ENCODE measurements at regions not wholly inside any gene's neighbourhood (a gene's known extent, or its start where the extent isn't known, plus 50 kb on each side); places are given as distances from the start of the nearest gene placed in this dataset.
A peak's percentile ranks its signal among the peaks of the same experiment; 100 is the strongest.

DNA sequence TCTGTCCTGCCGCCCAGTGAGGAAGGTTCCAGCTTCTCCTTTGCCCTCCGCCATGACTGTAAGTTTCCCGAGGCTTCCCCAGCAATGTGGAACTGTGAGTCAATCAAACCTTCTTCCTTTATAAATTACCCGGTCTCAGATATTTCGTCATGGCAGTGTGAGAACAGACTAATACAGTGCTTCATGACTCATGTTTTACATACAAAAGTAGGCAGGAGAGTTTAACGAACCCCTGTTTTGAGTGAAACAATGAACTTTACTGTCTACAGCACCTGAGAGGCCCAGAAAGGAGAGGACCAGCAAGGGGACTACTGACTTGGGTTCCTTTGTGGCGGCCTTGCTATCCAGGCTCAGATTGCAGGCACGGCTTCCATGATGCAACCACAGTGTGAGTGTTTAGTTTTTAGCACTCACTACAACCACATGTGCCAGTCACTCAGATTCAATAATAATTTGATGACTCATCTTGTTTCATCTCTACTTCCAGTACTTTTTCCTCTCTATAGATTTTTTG lies 139.1 kb upstream of the CLINT1 start:
- TF ChIP-seq, protein P1, sequence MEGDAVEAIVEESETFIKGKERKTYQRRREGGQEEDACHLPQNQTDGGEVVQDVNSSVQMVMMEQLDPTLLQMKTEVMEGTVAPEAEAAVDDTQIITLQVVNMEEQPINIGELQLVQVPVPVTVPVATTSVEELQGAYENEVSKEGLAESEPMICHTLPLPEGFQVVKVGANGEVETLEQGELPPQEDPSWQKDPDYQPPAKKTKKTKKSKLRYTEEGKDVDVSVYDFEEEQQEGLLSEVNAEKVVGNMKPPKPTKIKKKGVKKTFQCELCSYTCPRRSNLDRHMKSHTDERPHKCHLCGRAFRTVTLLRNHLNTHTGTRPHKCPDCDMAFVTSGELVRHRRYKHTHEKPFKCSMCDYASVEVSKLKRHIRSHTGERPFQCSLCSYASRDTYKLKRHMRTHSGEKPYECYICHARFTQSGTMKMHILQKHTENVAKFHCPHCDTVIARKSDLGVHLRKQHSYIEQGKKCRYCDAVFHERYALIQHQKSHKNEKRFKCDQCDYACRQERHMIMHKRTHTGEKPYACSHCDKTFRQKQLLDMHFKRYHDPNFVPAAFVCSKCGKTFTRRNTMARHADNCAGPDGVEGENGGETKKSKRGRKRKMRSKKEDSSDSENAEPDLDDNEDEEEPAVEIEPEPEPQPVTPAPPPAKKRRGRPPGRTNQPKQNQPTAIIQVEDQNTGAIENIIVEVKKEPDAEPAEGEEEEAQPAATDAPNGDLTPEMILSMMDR (IDR thresholded peaks at IDR 0.05), result no peak
- no peak for TF ChIP-seq POLR2A (IDR thresholded peaks at IDR 0.05)
- no peak for TF ChIP-seq POLR2AphosphoS5 (IDR thresholded peaks at IDR 0.05)
- TF ChIP-seq EP300 (IDR thresholded peaks at IDR 0.05), result no peak
- WGBS, result 87% methylated on average over 8 of the region's 8 CpGs
- peaks cover 5% of the 10 kb centered on the region for H3K4me1 ChIP-seq
- H3K36me3 ChIP-seq, result no peaks in the 10 kb centered on the region
- DNase-seq (ENCODE audit: low spot score in 2 of 2), result no peak
- H3K4me3 ChIP-seq, result no peak overlapping the region
- no peaks in the 10 kb centered on the region for H3K9me3 ChIP-seq
- H3K27me3 ChIP-seq, result no peaks in the 10 kb centered on the region
- H3K27ac ChIP-seq, result no peak overlapping the region

DNA sequence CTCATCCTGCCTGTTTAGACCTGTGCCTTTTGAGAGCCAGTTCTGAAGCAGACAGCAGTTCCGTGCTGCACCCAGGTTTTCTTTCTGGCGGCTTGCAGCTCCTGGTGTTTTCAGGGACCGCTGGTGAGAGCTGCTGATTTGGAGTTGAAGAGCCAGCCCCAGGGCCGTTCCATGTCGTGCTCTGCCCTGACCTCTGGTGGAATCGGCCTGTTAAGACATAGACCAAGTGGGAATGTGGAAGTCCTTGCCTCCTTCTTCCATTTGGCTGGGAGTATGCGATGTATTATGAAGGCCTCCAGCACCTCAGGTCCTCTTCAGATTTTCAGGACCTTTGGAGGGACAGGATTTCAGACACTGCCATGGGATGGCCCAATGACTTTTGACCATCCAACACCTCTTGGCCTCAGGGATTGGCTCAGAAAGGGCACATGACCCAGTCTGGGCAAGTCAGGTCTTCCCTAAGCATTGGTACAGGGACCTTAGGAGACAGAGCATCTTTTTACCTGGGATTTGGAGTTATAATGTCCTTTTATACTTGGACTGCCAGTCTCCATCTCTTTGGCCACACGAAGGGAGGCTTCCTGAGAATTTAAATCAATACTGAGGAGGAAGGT lies 136.1 kb upstream of the CLINT1 start:
- Histone ChIP-seq H3K27me3 (no peaks in the 10 kb centered on the region), H3K27ac (no peak overlapping the region), H3K36me3 (no peaks in the 10 kb centered on the region), H3K9me3 (no peaks in the 10 kb centered on the region), H3K4me3 (no peak overlapping the region), H3K4me1 (peaks cover 5% of the 10 kb centered on the region)
- TF ChIP-seq, protein P1 (IDR thresholded peaks at IDR 0.05), result peak; percentile 18 to 71
- TF ChIP-seq POLR2AphosphoS5 (IDR thresholded peaks at IDR 0.05), result no peak
- 21% methylated on average over 8 of the region's 8 CpGs for WGBS
- DNase-seq (ENCODE audit: low spot score in 2 of 2), result peak; percentile 71 to 81

DNA sequence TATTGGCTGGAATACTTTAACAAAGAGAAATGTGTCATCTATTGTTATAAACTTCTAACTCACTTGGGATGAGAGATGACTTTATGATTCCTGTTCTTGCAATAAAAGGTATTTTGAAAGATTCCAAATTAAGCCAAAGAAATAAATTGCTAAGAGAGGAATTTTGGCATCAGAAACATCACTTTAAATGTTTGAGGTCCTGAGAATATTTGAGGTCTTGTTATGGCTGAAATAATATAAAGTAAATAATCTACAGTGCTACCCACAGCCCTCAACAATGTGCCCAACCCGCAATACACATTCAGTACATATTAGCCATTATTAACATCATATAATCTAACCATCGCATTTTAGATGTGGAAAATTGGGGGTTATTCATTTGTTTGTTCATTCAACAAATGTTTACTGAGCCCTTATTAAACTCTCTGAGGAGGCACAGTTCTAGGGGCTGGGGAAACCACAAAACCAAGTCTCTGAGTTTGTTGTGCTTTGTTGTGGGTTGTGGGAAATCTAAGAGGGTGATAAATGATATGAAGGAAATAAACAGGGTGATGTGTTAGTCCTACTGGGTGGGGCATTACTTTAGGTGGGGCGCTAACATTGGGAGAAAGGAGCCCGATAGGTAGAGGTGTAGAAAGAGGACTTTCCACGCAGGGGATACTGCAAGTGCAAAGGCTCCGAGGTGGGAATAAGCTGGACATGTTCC lies 135.2 kb upstream of the CLINT1 start:
- 74% methylated on average over 6 of the region's 6 CpGs for WGBS
- TF ChIP-seq POLR2A (IDR thresholded peaks at IDR 0.05) (no peak), POLR2AphosphoS5 (IDR thresholded peaks at IDR 0.05) (no peak), EP300 (IDR thresholded peaks at IDR 0.05) (no peak)
- TF ChIP-seq, protein P1 (IDR thresholded peaks at IDR 0.05), result no peak
- H3K36me3 ChIP-seq, result no peaks in the 10 kb centered on the region
- no peak for DNase-seq (ENCODE audit: low spot score in 2 of 2)
- H3K27ac ChIP-seq, result no peak overlapping the region
- H3K4me1 ChIP-seq, result peaks cover 5% of the 10 kb centered on the region
- no peaks in the 10 kb centered on the region for H3K27me3 ChIP-seq
- no peaks in the 10 kb centered on the region for H3K9me3 ChIP-seq
- H3K4me3 ChIP-seq, result no peak overlapping the region

DNA sequence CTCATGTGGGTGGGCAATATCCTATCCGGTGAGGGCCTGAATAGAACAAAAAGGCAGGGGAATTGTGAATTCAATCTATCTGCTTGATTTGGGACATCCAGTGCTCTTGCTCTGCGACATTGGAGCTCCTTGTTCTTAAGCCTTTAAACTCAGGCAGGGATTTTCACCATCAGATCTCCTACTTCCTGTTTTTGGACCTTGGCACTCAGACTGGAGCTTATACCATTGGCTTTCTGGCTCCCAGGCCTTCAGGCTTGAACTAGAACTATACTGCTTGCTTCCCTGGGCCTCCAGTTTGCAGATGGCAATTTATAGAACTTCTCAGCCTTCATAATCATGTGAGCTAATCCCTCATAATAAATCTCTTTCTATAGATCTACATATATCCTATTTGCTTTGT lies 134.3 kb upstream of the CLINT1 start:
- H3K4me3 ChIP-seq, result no peak overlapping the region
- TF ChIP-seq POLR2AphosphoS5 (IDR thresholded peaks at IDR 0.05) (no peak), EP300 (IDR thresholded peaks at IDR 0.05) (no peak), POLR2A (IDR thresholded peaks at IDR 0.05) (no peak)
- TF ChIP-seq, protein P1 (IDR thresholded peaks at IDR 0.05), result no peak
- H3K9me3 ChIP-seq, result no peaks in the 10 kb centered on the region
- no peak overlapping the region for H3K27ac ChIP-seq
- H3K36me3 ChIP-seq, result no peaks in the 10 kb centered on the region
- DNase-seq (ENCODE audit: low spot score in 2 of 2), result no peak
- WGBS, result 95% methylated on average over 2 of the region's 2 CpGs
- peaks cover 5% of the 10 kb centered on the region for H3K4me1 ChIP-seq
- no peaks in the 10 kb centered on the region for H3K27me3 ChIP-seq

DNA sequence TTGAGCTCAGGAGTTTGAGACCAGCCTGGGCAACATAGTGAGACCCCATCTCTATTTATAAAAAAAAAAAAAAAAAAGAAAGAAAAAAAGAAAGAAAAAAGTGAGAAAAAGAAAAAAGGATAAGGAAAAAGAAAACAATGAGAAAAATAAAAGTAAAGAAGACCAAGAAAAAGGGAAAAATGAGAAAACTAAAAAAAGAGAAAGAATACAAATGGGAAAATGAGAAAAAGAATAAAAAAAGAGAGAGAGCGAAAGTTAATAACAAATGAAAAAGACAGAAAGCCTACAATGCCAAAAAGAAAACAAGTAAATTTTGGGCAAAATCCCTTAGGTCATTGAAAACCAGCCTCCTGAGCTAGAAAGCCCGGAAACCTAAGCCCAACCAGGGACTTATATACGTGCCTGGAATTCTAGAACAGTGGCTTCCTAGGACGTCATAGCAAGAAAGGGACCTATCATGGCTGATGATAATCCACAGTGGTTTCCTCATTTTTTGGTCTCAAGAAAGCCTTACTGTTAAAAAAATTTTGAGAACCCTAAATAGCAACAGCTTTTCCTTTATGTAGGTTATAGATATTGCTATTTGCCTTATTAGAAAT lies 131.7 kb upstream of the CLINT1 start:
- Histone ChIP-seq H3K4me1 (peaks cover 5% of the 10 kb centered on the region), H3K27me3 (no peaks in the 10 kb centered on the region), H3K27ac (no peak overlapping the region), H3K9me3 (no peaks in the 10 kb centered on the region), H3K4me3 (no peak overlapping the region), H3K36me3 (no peaks in the 10 kb centered on the region)
- 82% methylated on average over 4 of the region's 4 CpGs for WGBS
- no peak for DNase-seq (ENCODE audit: low spot score in 2 of 2)
- no peak for TF ChIP-seq EP300 (IDR thresholded peaks at IDR 0.05)
- TF ChIP-seq POLR2AphosphoS5 (IDR thresholded peaks at IDR 0.05), result no peak
- no peak for TF ChIP-seq POLR2A (IDR thresholded peaks at IDR 0.05)
- TF ChIP-seq, protein P1 (IDR thresholded peaks at IDR 0.05), result no peak
